ENCODE measurements at regions not wholly inside any gene's neighbourhood (a gene's known extent, or its start where the extent isn't known, plus 50 kb on each side); places are given as distances from the start of the nearest gene placed in this dataset.

DNA sequence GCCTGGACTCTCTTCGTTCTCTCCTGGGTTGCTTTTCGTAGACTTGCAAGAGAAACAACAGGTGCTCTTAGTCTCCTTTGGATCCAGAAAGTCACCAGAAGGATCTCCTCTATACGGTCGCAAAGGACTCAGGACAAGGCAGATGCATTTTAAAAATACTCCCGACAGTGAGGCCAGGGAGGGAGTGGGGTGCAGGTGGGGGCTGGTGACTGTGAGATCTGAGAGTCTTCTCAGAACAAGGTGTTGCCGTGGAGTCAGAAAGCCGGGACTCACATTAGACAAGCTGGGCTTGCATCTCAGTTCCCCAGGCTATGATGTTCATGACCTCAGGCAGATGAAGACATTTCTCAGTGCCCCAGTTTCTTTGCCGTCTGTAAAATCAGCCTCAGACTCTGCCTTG, 507.2 kb downstream of the TCERG1L start:
- TF ChIP-seq POLR2A (IDR thresholded peaks at IDR 0.05): no peak
- TF ChIP-seq, protein P1, sequence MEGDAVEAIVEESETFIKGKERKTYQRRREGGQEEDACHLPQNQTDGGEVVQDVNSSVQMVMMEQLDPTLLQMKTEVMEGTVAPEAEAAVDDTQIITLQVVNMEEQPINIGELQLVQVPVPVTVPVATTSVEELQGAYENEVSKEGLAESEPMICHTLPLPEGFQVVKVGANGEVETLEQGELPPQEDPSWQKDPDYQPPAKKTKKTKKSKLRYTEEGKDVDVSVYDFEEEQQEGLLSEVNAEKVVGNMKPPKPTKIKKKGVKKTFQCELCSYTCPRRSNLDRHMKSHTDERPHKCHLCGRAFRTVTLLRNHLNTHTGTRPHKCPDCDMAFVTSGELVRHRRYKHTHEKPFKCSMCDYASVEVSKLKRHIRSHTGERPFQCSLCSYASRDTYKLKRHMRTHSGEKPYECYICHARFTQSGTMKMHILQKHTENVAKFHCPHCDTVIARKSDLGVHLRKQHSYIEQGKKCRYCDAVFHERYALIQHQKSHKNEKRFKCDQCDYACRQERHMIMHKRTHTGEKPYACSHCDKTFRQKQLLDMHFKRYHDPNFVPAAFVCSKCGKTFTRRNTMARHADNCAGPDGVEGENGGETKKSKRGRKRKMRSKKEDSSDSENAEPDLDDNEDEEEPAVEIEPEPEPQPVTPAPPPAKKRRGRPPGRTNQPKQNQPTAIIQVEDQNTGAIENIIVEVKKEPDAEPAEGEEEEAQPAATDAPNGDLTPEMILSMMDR (IDR thresholded peaks at IDR 0.05): no peak
